Esophagus squamous epithelium (tissue), 4 donors: ENCODE measurements at regions not wholly inside any gene's neighbourhood (a gene's known extent, or its start where the extent isn't known, plus 50 kb on each side); places are given as distances from the start of the nearest gene placed in this dataset.

Experiments used
- CTCF ChIP-seq, 6 experiments: fragments of 450-650 bp in 4 of 6; fragments of 200-600 bp in 2 of 6; sonication (generic) in 2 of 6; IDR thresholded peaks; one replicate each; pipeline ENCODE4 v1.5.1; 2016 to 2019; ENCODE audit warnings: antibody characterized with exemption in 6 of 6, mild to moderate bottlenecking in 4 of 6, moderate library complexity in 4 of 6
- POLR2A ChIP-seq, 4 donors: fragments of 450-650 bp; IDR thresholded peaks; one replicate each; pipeline ENCODE4 v1.6.1; 2017; ENCODE audit warnings: antibody characterized with exemption in 4 of 4, mild to moderate bottlenecking in 4 of 4, moderate library complexity in 3 of 4

GRCh38 chr2:199092419-199092818 is 365.3 kb downstream of the SATB2 start:
- TF ChIP-seq CTCF (IDR thresholded peaks at IDR 0.05) = no peak
- no peak for TF ChIP-seq POLR2A (IDR thresholded peaks at IDR 0.05)
